Astrocyte of the cerebellum (primary cell): ENCODE measurements at regions not wholly inside any gene's neighbourhood (a gene's known extent, or its start where the extent isn't known, plus 50 kb on each side); places are given as distances from the start of the nearest gene placed in this dataset.
"Not testable (repeated sequence)": the region's sequence is repeated elsewhere in the genome, so short reads cannot be mapped to it uniquely, and the experiment has no call there.

ENCODE experiments used
- DNase-seq: peaks from one replicate; pipeline ENCODE4 v3.0.0-alpha.2; 2011; ENCODE audit warnings: low read depth
- H3K4me3 ChIP-seq: 2 replicates; pipeline ENCODE4 v1.5.1; 2011; ENCODE audit warnings: mild to moderate bottlenecking, low read depth, low read length, moderate library complexity
- CTCF ChIP-seq: IDR thresholded peaks from 2 replicates; pipeline ENCODE4 v1.5.1; 2012; ENCODE audit warnings: low read length, low read depth, moderate library complexity, mild to moderate bottlenecking; ENCODE audit errors: missing control alignments
- in situ Hi-C: cut with HindIII; loops from 2 replicates; pipeline ENCODE4 v1.10.0; 2017; ENCODE audit warnings: low sequenced_read_pairs

GRCh38 chr3:5497497-5497896, 310.0 kb downstream of the EDEM1 start:
- in situ Hi-C loops = no loop called here
- TF ChIP-seq CTCF = no peak
- H3K4me3 ChIP-seq = no peak overlapping the region
- no peak for DNase-seq

- no peak for DNase-seq
- TF ChIP-seq CTCF = no peak
- in situ Hi-C loops = no loop called here
- H3K4me3 ChIP-seq = no peak overlapping the region
Observed at GRCh38 chr3:5498981-5499380, 311.5 kb downstream of the EDEM1 start.

- no peak for DNase-seq
- in situ Hi-C loops = no loop called here
- TF ChIP-seq CTCF = no peak
- no peak overlapping the region for H3K4me3 ChIP-seq
Observed at GRCh38 chr3:5499404-5499803, 311.9 kb downstream of the EDEM1 start.

- H3K4me3 ChIP-seq = no peak overlapping the region
- in situ Hi-C loops = no loop called here
- DNase-seq = no peak
- TF ChIP-seq CTCF = no peak
Observed at GRCh38 chr3:5503136-5503535, 315.6 kb downstream of the EDEM1 start.

GRCh38 chr3:5504135-5504534, 316.6 kb downstream of the EDEM1 start:
- H3K4me3 ChIP-seq = no peak overlapping the region
- in situ Hi-C loops = no loop called here
- TF ChIP-seq CTCF = no peak
- no peak for DNase-seq

- in situ Hi-C loops = no loop called here
- TF ChIP-seq CTCF = no peak
- no peak overlapping the region for H3K4me3 ChIP-seq
- no peak for DNase-seq
Observed at GRCh38 chr3:5505163-5505562, 317.7 kb downstream of the EDEM1 start.

- DNase-seq = no peak
- no peak overlapping the region for H3K4me3 ChIP-seq
- TF ChIP-seq CTCF = no peak
- in situ Hi-C loops = no loop called here
Observed at GRCh38 chr3:5505997-5506396, 318.5 kb downstream of the EDEM1 start.

- H3K4me3 ChIP-seq, in situ Hi-C loops, DNase-seq: not testable (repeated sequence)
Observed at GRCh38 chr3:5508860-5509259, 321.4 kb downstream of the EDEM1 start.
